HG03442 (cell line): ENCODE measurements at regions not wholly inside any gene's neighbourhood (a gene's known extent, or its start where the extent isn't known, plus 50 kb on each side); places are given as distances from the start of the nearest gene placed in this dataset.

Experiments
- ATAC-seq: cut with Tn5 transposase; IDR thresholded peaks from one replicate; pipeline ENCODE4 v1.9.1; 2021; ENCODE audit warnings: mild to moderate bottlenecking, moderate library complexity; ENCODE audit not compliant: unreplicated experiment

DNA sequence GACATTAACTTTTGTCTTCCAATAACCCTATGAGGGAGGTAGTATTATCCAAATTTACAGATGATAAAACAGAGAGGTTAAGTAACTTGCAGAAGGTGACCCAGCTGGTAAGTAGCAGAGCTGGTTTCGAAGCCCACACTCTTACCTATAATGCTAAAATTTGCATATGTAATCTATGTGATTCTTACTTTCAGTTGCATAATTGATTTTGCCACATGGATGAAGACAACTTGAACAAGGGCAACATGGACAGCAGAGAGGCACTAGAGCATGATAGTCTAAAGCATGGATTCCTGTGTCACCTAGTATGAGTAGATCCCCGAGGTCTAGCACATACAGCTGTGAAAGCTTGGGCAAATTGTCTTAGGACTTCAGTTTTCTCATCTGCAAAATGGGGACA, 117.6 kb upstream of the DTNBP1 start:
- ATAC-seq, result no peak

DNA sequence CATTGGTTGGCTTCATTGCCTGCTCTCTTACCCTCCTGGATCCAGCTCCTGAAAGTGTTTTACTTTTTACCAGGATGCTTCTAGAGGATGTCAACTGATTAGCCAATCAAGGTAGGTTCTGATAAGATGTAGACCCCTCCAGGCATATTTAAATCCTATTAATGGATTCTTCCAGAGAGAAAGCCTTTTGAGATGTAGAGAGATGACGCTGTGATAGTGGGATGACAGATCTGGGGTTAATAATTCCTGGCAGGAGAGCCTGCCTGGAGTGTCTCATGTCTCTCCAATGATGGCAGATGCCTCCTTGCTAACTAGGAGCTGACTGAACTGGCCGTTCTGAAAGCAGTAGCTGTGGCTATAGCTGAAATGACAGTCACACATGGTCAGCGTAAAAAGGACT, 116.9 kb upstream of the DTNBP1 start:
- ATAC-seq, result no peak

DNA sequence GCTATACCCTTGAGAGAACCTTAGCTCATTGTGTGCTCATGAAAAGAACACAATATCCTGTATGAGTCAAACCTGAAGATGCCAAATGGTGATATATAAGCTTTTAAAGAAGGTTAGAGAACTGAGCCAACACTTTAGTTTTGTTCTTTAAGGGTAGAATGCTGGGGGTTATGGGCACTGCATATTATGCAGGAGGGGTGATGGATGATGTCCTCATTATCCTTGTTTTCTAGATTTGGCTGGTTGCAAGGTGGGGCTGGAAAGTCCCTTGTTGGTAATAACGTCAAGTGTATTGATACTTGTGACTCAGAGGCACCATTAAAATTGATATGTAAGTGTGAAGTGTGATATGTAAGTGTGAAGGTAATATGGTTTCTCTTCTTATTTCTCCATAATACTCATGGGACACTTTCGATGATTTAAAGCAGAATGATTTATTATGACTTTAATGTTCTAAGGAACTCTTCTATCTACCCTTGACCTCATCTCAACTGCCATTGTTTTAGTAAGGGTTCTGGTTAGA, 113.7 kb upstream of the DTNBP1 start:
- ATAC-seq, result peak; percentile 78

GRCh38 chr6:15775741-15776140, 112.9 kb upstream of the DTNBP1 start:
- ATAC-seq, result no peak

DNA sequence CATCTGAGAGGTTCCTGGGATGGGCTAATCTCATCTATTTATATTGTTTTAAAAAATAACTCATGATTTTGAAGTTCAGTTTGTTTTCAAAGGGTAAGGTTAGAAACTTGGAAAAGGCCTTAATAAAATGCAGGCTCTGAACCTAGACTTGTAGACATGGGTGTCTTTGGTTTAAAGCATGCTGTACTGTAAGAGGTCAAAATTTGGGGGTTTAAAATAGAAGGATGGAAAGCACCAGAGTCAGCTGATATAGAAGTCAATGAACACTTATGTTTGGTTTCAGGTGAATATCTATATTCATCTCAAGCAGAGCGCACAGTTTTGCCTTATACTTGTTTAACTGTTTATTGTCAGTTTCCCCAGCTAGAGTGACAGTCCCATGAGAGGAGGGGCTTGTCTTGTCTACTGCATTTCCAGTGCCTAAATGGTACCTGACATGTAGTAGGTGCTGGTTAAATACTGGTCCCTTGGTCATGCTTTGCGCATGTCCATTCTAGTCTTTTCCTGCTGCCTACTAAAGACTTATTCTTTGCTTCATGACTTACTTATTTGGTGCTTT, 112.3 kb upstream of the DTNBP1 start:
- ATAC-seq, result no peak

DNA sequence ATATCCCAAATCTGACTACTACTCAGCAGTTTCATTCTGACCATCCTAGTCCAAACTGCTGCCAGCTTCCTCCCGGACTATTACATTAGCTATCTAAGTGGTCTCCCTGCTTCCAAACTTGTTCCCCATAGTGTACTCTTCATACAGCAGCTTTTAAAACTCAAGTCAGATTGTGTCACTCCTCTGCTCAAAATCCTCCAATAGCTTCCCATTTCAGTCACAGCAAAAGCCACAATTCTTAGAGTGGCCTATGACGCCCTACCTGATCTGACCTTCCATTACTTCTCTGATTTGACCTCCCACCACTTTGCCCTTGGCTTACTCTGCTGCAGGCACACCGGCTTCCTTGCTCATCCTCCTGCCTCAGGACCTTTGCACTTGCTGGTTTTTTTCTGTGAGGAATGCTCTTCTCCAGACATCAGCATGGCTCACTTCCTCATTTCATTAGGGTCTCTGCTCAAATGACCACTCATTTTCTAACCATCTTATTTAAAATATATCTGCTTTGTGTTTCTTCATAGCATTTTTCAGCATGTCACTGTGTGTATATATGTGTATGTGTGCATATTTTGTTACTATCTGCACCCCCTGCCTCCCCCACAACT, 111.1 kb upstream of the DTNBP1 start:
- ATAC-seq, result no peak

- ATAC-seq, result peak; percentile 75
These were observed 107.7 kb upstream of the DTNBP1 start for GRCh38 chr6:15770347-15771143.

DNA sequence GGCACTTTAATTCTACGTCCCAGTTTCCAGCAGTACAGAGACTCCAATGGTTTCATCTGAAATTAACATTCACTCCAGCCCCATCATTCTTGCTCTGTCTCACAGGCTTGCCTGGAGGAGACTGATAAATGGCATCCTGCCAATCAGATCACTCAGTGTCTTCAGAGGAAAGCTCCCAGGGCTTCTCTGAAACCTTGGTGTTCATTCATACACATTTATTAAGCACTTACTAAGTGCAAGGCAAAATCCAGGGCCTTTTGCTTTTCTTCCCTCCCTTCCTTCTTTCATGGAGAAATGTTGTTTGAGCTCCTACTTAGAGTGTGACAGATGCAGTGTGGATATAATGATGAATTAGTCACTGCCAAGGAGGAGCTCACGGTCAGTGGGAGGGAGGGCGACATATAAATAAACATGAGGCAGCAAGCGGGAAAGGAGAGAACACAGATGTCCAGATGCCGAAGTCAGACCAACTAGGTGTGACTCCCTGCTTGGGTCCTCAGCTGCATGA, 106.7 kb upstream of the DTNBP1 start:
- ATAC-seq, result no peak

GRCh38 chr6:15768999-15769398, 106.2 kb upstream of the DTNBP1 start:
- no peak for ATAC-seq

GRCh38 chr6:15763837-15764236, 101.0 kb upstream of the DTNBP1 start:
- ATAC-seq, result no peak

GRCh38 chr6:15763364-15763763, 100.5 kb upstream of the DTNBP1 start:
- no peak for ATAC-seq

DNA sequence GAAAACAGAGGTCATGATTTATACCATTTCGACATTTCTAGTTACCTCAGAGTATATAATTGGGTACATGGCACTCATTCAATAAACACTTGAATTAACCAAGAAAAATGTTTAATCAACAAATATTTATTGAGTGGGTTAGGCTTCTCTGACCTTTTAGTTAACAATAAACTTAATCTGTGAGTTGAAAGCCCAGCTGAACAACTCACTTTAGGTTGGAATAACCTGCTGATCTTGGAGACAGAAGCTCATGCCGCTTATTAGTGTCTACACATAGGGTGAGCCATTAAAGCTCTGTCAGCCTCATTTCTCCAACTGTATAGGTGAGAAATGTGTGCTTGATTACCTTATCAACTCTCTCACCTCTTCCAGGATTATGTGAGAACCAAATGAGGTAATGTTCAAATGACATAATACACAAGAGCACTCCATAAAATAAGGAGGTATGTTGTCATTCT, 98.2 kb upstream of the DTNBP1 start:
- ATAC-seq, result no peak

DNA sequence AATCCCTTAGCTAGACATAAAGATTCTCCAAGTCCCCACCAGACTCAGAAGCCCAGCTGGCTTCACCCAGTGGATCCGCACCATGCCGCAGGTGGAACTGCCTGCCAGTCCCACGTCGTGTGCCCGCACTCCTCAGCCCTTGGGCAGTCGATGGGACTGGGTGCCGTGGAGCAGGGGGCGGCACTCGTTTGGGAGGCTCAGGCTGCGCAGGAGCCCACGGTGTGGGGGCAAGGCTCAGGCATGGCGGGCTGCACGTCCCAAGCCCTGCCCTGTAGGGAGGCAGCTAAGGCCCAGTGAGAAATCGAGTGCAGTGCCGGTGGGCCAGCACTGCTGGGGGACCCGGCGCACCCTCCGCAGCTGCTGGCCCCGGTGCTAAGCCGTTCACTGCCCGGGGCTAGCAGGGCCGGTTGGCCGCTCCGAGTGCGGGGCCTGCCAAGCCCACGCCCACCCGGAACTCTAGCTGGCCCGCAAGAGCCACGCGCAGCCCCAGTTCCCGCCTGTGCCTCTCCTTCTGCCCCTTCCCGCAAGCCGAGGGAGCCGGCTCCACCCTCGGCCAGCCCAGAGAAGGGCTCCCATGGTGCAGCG, 95.9 kb upstream of the DTNBP1 start:
- no peak for ATAC-seq

DNA sequence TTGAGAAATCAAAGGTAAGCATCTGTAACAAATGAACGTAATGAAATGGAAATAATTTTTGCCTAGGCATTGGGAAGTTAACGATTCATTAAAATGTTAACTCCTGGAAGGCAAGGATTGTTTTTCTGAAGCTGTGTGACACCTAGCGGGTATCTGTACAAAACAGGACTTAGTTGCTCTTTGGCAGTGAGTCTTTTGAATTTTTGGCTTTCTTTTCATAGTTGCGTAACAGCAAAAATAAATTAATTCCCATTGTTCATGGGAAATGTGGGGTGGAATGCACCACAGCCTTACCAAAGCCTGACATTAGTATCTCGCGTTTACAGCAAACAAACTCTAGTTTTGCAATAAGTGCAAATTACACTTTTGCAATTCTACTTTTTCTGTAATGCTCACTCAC, 92.7 kb upstream of the DTNBP1 start:
- ATAC-seq, result no peak

- ATAC-seq, result no peak
These were observed 91.9 kb upstream of the DTNBP1 start for GRCh38 chr6:15754706-15755079.

DNA sequence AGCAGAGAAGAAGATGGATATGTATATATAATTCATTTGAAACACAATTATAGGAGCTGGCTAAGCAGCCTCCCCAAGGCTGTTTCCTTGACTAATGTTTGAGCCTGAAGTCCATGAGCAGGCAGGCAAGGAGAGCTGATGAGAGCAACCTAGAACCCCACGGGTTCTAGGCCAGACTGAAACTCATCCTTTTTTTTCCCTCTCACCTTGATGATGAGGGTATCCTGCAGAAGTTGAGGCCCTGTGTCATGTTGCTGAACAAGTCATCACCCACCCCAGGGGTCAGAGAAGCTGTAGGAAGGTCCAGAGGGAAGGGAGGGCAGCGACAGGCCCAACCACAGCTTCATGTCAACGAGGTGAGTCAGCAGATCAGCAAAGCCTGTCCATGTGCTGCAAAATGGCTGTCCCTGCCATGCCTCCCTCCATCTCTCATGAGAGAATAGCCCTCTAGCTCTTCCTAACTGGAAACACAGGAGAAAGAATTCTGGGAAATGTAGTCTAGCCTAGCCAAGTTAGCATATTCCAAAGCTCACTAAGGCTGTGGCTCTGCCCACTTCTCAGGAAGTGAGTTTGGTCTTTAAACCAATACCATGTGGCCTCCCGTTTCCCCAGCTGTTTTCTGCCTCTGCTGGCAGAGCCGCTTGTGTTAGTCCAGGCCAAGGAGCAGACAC, 91.3 kb upstream of the DTNBP1 start:
- no peak for ATAC-seq

DNA sequence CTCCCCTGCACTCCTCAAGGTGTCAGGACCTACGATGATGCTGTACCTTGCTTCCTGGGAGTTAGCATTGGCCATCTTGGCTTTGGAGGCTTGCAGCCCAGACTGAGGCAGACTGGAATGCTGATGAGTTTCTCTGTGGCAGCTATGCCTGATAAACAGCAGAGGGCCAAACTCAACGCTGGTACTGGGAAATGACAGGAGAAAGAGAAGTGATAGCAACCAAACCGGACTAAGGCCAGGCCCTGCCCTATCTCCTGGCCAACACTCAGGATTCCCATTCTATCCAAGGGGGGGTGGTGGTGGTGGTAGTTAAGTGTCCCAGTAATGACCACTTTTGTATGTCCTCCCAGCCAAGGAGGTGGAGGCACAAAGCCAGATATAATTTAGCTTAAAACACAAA, 90.0 kb upstream of the DTNBP1 start:
- ATAC-seq, result no peak

- no peak for ATAC-seq
These were observed 89.0 kb upstream of the DTNBP1 start for GRCh38 chr6:15751721-15752350.

DNA sequence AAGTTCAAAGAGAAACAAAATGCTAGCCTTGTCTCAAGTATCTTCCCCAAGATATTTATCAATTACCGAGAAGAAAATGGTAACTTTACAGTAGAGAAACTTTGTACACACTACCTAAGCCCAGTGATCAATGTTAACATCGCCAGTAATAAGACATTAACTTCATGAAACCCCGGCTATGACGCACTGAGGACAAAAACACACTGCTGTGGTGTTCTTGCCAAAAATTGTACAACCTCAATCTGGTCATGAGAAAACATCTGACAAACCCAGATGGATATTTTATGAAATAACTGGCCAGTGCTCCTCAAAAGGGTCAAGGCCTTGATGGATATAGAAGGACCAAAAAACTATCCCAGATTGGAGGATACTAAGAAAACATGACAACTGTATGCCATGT, 85.5 kb upstream of the DTNBP1 start:
- no peak for ATAC-seq

- ATAC-seq, result no peak
These were observed 84.6 kb upstream of the DTNBP1 start for GRCh38 chr6:15747354-15747883.
